CD14-positive monocyte (primary cell): ENCODE measurements at regions not wholly inside any gene's neighbourhood (a gene's known extent, or its start where the extent isn't known, plus 50 kb on each side); places are given as distances from the start of the nearest gene placed in this dataset.

Source experiments
- DNase-seq, 3 donors: peaks; one replicate each; pipeline ENCODE4 v3.0.0-alpha.2; 2011 to 2022
- H2AFZ ChIP-seq: 2 replicates; pipeline ENCODE4 v1.6.0; 2012; ENCODE audit warnings: mild to moderate bottlenecking, low read depth, low read length, inconsistent platforms; ENCODE audit not compliant: insufficient read depth, poor library complexity, severe bottlenecking
- H3K27ac ChIP-seq, 2 donors: 1 replicate in 1 of 2; 2 replicates in 1 of 2; pipeline ENCODE4 v1.5.1; 2012 to 2013; ENCODE audit warnings: low read length in 2 of 2, control low read depth in 1 of 2, inconsistent platforms in 1 of 2, low read depth in 1 of 2, mild to moderate bottlenecking in 1 of 2
- H3K27me3 ChIP-seq, 2 donors: one replicate each; pipeline versions ENCODE4 v1.6.0 to v1.6.1; 2011 to 2013; ENCODE audit warnings: low read length in 2 of 2; ENCODE audit not compliant: control insufficient read depth in 2 of 2, insufficient read depth in 2 of 2
- H3K36me3 ChIP-seq, 2 donors: replicated peaks in 1 of 2; 1 replicate in 1 of 2; 2 replicates in 1 of 2; pipeline versions ENCODE4 v1.5.1 to v1.6.1; 2012 to 2013; ENCODE audit warnings: low read length in 2 of 2, control low read depth in 1 of 2, inconsistent platforms in 1 of 2, mild to moderate bottlenecking in 1 of 2; ENCODE audit not compliant: insufficient read depth in 2 of 2, control insufficient read depth in 1 of 2
- H3K4me1 ChIP-seq, 2 donors: 1 replicate in 1 of 2; 2 replicates in 1 of 2; pipeline versions ENCODE4 v1.5.1 to v1.6.1; 2012 to 2013; ENCODE audit warnings: low read length in 2 of 2, control low read depth in 1 of 2, inconsistent platforms in 1 of 2, mild to moderate bottlenecking in 1 of 2, moderate library complexity in 1 of 2; ENCODE audit not compliant: insufficient read depth in 2 of 2, control insufficient read depth in 1 of 2
- H3K4me2 ChIP-seq: replicated peaks from 2 replicates; pipeline ENCODE3; 2012; ENCODE audit warnings: low read length, moderate library complexity, mild to moderate bottlenecking; ENCODE audit not compliant: poor library complexity, severe bottlenecking; ENCODE audit errors: extremely low read depth
- H3K4me3 ChIP-seq, 3 experiments: fragments of 200-600 bp in 1 of 3; sonication (generic) in 1 of 3; replicated peaks in 1 of 3; 1 replicate in 2 of 3; 2 replicates in 1 of 3; pipeline ENCODE4 v1.5.1; 2011 to 2013; ENCODE audit warnings: low read length in 3 of 3, mild to moderate bottlenecking in 3 of 3, control low read depth in 2 of 3, low read depth in 2 of 3, inconsistent platforms in 1 of 3, moderate library complexity in 1 of 3
- H3K79me2 ChIP-seq: 2 replicates; pipeline ENCODE4 v1.6.0; 2012; ENCODE audit warnings: mild to moderate bottlenecking, control low read depth, inconsistent platforms, low read length, moderate library complexity; ENCODE audit not compliant: insufficient read depth
- H3K9ac ChIP-seq: 2 replicates; pipeline ENCODE4 v1.6.0; 2017; ENCODE audit warnings: low read length, mild to moderate bottlenecking; ENCODE audit not compliant: insufficient read depth, poor library complexity, severe bottlenecking
- H3K9me3 ChIP-seq, 2 donors: replicated peaks in 1 of 2; 1 replicate in 1 of 2; 2 replicates in 1 of 2; pipeline versions ENCODE4 v1.5.1 to v1.6.1; 2012 to 2013; ENCODE audit warnings: low read length in 2 of 2, control low read depth in 1 of 2; ENCODE audit not compliant: control insufficient read depth in 1 of 2, insufficient read depth in 1 of 2
- H4K20me1 ChIP-seq: 2 replicates; pipeline ENCODE4 v1.6.0; 2012; ENCODE audit warnings: mild to moderate bottlenecking, low read length, control low read depth, moderate library complexity; ENCODE audit not compliant: insufficient read depth
- H3K27ac Mint-ChIP-seq, 7 donors: one replicate each; pipeline ENCODE4 v1.8.0; 2020; ENCODE audit warnings: mild to moderate bottlenecking in 7 of 7, mixed read lengths in 7 of 7, moderate library complexity in 6 of 7, inconsistent platforms in 2 of 7
- H3K27me3 Mint-ChIP-seq, 3 donors: one replicate each; pipeline ENCODE4 v1.8.0; 2021 to 2022; ENCODE audit warnings: low read depth in 3 of 3, mild to moderate bottlenecking in 3 of 3, mixed read lengths in 3 of 3, moderate library complexity in 3 of 3, inconsistent platforms in 1 of 3
- H3K36me3 Mint-ChIP-seq, 2 donors: one replicate each; pipeline ENCODE4 v1.8.0; 2020; ENCODE audit warnings: mixed read lengths in 2 of 2, inconsistent platforms in 1 of 2, mild to moderate bottlenecking in 1 of 2
- H3K4me1 Mint-ChIP-seq: one replicate; pipeline ENCODE4 v1.8.0; 2020; ENCODE audit warnings: mild to moderate bottlenecking, mixed read lengths
- H3K4me3 Mint-ChIP-seq, 2 donors: one replicate each; pipeline ENCODE4 v1.8.0; 2020; ENCODE audit warnings: mild to moderate bottlenecking in 2 of 2, mixed read lengths in 2 of 2, moderate library complexity in 1 of 2
- H3K9me3 Mint-ChIP-seq, 7 donors: one replicate each; pipeline ENCODE4 v1.8.0; 2020 to 2022; ENCODE audit warnings: mixed read lengths in 7 of 7, mild to moderate bottlenecking in 6 of 7, moderate library complexity in 6 of 7, inconsistent platforms in 2 of 7
- CTCF ChIP-seq: fragments of 200-600 bp; IDR thresholded peaks from one replicate; pipeline ENCODE4 v1.8.0; 2022; ENCODE audit warnings: antibody characterized with exemption, mild to moderate bottlenecking
- WGBS: methylation state at CpG from one replicate; pipeline ENCODE4 v1.1.5; 2013; ENCODE audit warnings: missing lambda C conversion rate; ENCODE audit not compliant: insufficient coverage; 5-methylcytosine and 5-hydroxymethylcytosine counted together
- intact Hi-C, 2 donors: fragments of 100-400 bp; cut with micrococcal nuclease; formaldehyde crosslinking; loops; one replicate each; pipeline versions ENCODE4 v1.15.0 to v1.15.1; 2023

- intact Hi-C loops: no loop called here
- Histone ChIP-seq H3K4me3 (no peak overlapping the region), H3K27me3 (no peaks in the 10 kb centered on the region), H4K20me1 (no peaks in the 10 kb centered on the region), H3K4me1 (no peaks in the 10 kb centered on the region), H3K9me3 (peaks cover 0 to 3% of the 10 kb centered on the region in 2 donors), H3K9ac (no peak overlapping the region), H3K79me2 (no peaks in the 10 kb centered on the region), H3K27ac (no peak overlapping the region), H2AFZ (no peak overlapping the region), H3K36me3 (no peaks in the 10 kb centered on the region), H3K4me2 (no peak overlapping the region)
- no CpG with 5 or more reads among the region's 3 CpGs for WGBS
- no peak overlapping the region for H3K4me3 Mint-ChIP-seq
- H3K36me3 Mint-ChIP-seq: no peaks in the 10 kb centered on the region
- no peaks in the 10 kb centered on the region for H3K4me1 Mint-ChIP-seq
- no peaks in the 10 kb centered on the region for H3K27me3 Mint-ChIP-seq
- TF ChIP-seq CTCF: no peak
- no peak overlapping the region for H3K27ac Mint-ChIP-seq
- H3K9me3 Mint-ChIP-seq: peaks cover 0 to 4% (median 0%) of the 10 kb centered on the region in 7 donors
- no peak for DNase-seq
Observed at GRCh38 chr12:77163074-77164038, 98.0 kb upstream of the E2F7 start.

GRCh38 chr12:77161944-77162343, 96.6 kb upstream of the E2F7 start:
- no peak overlapping the region for H3K4me3 Mint-ChIP-seq
- no peaks in the 10 kb centered on the region for H3K36me3 Mint-ChIP-seq
- no peaks in the 10 kb centered on the region for H3K4me1 ChIP-seq
- intact Hi-C loops: no loop called here
- no peaks in the 10 kb centered on the region for H3K9me3 ChIP-seq
- no peaks in the 10 kb centered on the region for H3K27me3 Mint-ChIP-seq
- no peak for TF ChIP-seq CTCF
- H3K27ac ChIP-seq: no peak overlapping the region
- no peak overlapping the region for H3K9ac ChIP-seq
- no peaks in the 10 kb centered on the region for H3K27me3 ChIP-seq
- peaks cover 0 to 2% (median 0%) of the 10 kb centered on the region in 7 donors for H3K9me3 Mint-ChIP-seq
- no peaks in the 10 kb centered on the region for H3K79me2 ChIP-seq
- WGBS: no CpG with 5 or more reads among the region's 2 CpGs
- no peak overlapping the region for H2AFZ ChIP-seq
- H3K36me3 ChIP-seq: no peaks in the 10 kb centered on the region
- no peaks in the 10 kb centered on the region for H4K20me1 ChIP-seq
- no peak overlapping the region for H3K27ac Mint-ChIP-seq
- no peak for DNase-seq
- H3K4me2 ChIP-seq: no peak overlapping the region
- H3K4me3 ChIP-seq: no peak overlapping the region
- H3K4me1 Mint-ChIP-seq: no peaks in the 10 kb centered on the region
